Neuronal stem cell (in vitro differentiated cells): ENCODE measurements at regions not wholly inside any gene's neighbourhood (a gene's known extent, or its start where the extent isn't known, plus 50 kb on each side); places are given as distances from the start of the nearest gene placed in this dataset.

Source experiments
- DNase-seq: peaks from one replicate; pipeline ENCODE4 v3.0.0-alpha.2; 2013; ENCODE audit warnings: low spot score
- H2AFZ ChIP-seq: one replicate; pipeline ENCODE4 v1.6.1; 2013; ENCODE audit warnings: mild to moderate bottlenecking, low read length, inconsistent platforms
- H2AK5ac ChIP-seq: 2 replicates; pipeline ENCODE4 v1.6.1; 2013; ENCODE audit warnings: low read depth, mild to moderate bottlenecking, inconsistent platforms, low read length, moderate library complexity, mixed read lengths
- H2BK120ac ChIP-seq: 2 replicates; pipeline ENCODE4 v1.6.1; 2013; ENCODE audit warnings: low read depth, mild to moderate bottlenecking, inconsistent platforms, low read length, moderate library complexity, mixed read lengths
- H2BK12ac ChIP-seq: one replicate; pipeline ENCODE4 v1.6.1; 2013; ENCODE audit warnings: low read length, inconsistent platforms
- H2BK15ac ChIP-seq: 2 replicates; pipeline ENCODE4 v1.6.1; 2013; ENCODE audit warnings: mild to moderate bottlenecking, low read length, inconsistent platforms, mixed read lengths
- H2BK5ac ChIP-seq: one replicate; pipeline ENCODE4 v1.6.1; 2013; ENCODE audit warnings: inconsistent platforms, mild to moderate bottlenecking, low read length, moderate library complexity
- H3K14ac ChIP-seq: one replicate; pipeline ENCODE4 v1.6.1; 2013; ENCODE audit warnings: low read length, inconsistent platforms
- H3K18ac ChIP-seq: 2 replicates; pipeline ENCODE4 v1.6.1; 2013; ENCODE audit warnings: low read length, inconsistent platforms
- H3K23ac ChIP-seq: 2 replicates; pipeline ENCODE4 v1.6.1; 2013; ENCODE audit warnings: low read depth, mild to moderate bottlenecking, mixed read lengths, low read length, inconsistent platforms; ENCODE audit not compliant: poor library complexity
- H3K27ac ChIP-seq: replicated peaks from 3 replicates; pipeline ENCODE4 v1.5.1; 2013; ENCODE audit warnings: low read length, inconsistent platforms
- H3K27me3 ChIP-seq, 3 experiments: 2 replicates each; pipeline ENCODE4 v1.6.1; 2013; ENCODE audit warnings: low read length in 3 of 3, mild to moderate bottlenecking in 2 of 3, inconsistent platforms in 1 of 3, low read depth in 1 of 3, mixed read lengths in 1 of 3, moderate library complexity in 1 of 3; ENCODE audit not compliant: control insufficient read depth in 3 of 3, insufficient read depth in 3 of 3
- H3K36me3 ChIP-seq, 2 donors: replicated peaks in 1 of 2; 2 replicates each; pipeline ENCODE4 v1.6.1; 2013; ENCODE audit warnings: low read length in 2 of 2; ENCODE audit not compliant: control insufficient read depth in 2 of 2, insufficient read depth in 2 of 2
- H3K4ac ChIP-seq: 2 replicates; pipeline ENCODE4 v1.6.1; 2013; ENCODE audit warnings: inconsistent platforms, mild to moderate bottlenecking, low read length, moderate library complexity
- H3K4me1 ChIP-seq, 2 donors: 1 replicate in 1 of 2; 2 replicates in 1 of 2; pipeline ENCODE4 v1.6.1; 2013; ENCODE audit warnings: low read length in 2 of 2, low read depth in 1 of 2; ENCODE audit not compliant: control insufficient read depth in 2 of 2, insufficient read depth in 1 of 2
- H3K4me2 ChIP-seq: one replicate; pipeline ENCODE4 v1.6.1; 2013; ENCODE audit warnings: mild to moderate bottlenecking, low read length, inconsistent platforms; ENCODE audit not compliant: insufficient read depth, poor library complexity, severe bottlenecking
- H3K4me3 ChIP-seq, 2 donors: 2 replicates each; pipeline ENCODE4 v1.5.1; 2013; ENCODE audit warnings: low read length in 2 of 2, mild to moderate bottlenecking in 2 of 2, inconsistent platforms in 1 of 2, moderate library complexity in 1 of 2
- H3K79me1 ChIP-seq: one replicate; pipeline ENCODE4 v1.6.1; 2013; ENCODE audit warnings: low read depth, mild to moderate bottlenecking, inconsistent platforms, low read length, moderate library complexity
- H3K9ac ChIP-seq: one replicate; pipeline ENCODE4 v1.6.1; 2013; ENCODE audit warnings: mild to moderate bottlenecking, low read depth, low read length, inconsistent platforms; ENCODE audit not compliant: poor library complexity
- H3K9me3 ChIP-seq, 2 donors: replicated peaks in 1 of 2; 2 replicates each; pipeline versions ENCODE3 to v1.6.1; 2013; ENCODE audit warnings: low read length in 2 of 2, mild to moderate bottlenecking in 2 of 2, inconsistent platforms in 1 of 2, low read depth in 1 of 2, mixed read lengths in 1 of 2, moderate library complexity in 1 of 2; ENCODE audit not compliant: control insufficient read depth in 2 of 2, insufficient read depth in 1 of 2
- H4K8ac ChIP-seq: one replicate; pipeline ENCODE4 v1.6.1; 2013; ENCODE audit warnings: low read depth, mild to moderate bottlenecking, inconsistent platforms, low read length, moderate library complexity
- H4K91ac ChIP-seq: one replicate; pipeline ENCODE4 v1.6.1; 2013; ENCODE audit warnings: low read length, low read depth, mild to moderate bottlenecking, inconsistent platforms; ENCODE audit not compliant: poor library complexity
- WGBS, 2 donors: extraction: QIAGEN DNeasy Blood & Tissue Kit; methylation state at CpG; one replicate each; pipeline ENCODE4 v1.1.7; 2013; ENCODE audit warnings: missing lambda C conversion rate in 2 of 2, mixed read lengths in 1 of 2; ENCODE audit not compliant: insufficient read length in 2 of 2, insufficient replicate concordance in 1 of 2; ENCODE audit errors: extremely low coverage in 2 of 2; 5-methylcytosine and 5-hydroxymethylcytosine counted together

DNA sequence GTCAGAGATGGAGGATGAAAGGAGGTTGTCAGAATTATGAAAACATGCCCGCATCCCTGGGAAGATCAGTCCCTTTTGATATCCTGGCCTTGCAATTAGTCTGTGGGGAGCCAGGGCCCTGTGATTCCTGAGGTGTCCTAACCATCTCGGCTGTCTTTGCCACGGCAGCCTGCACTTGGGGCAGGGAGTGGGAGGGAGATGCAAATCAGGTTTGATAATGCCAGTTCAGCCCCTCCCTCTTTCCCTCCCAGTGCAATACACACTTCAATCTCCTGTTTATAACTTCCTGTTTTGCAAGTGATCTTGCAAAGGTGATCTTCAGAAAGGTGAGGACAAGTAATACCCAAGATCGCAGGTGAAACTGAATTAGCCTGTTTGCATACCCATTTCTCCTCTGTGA is 114.0 kb upstream of the ALDH1B1 start:
- no peak overlapping the region for H3K4me3 ChIP-seq
- H3K9me3 ChIP-seq, result no peaks in the 10 kb centered on the region
- no peaks in the 10 kb centered on the region for H3K27me3 ChIP-seq
- no peak overlapping the region for H2BK15ac ChIP-seq
- H4K91ac ChIP-seq, result no peak overlapping the region
- no peak overlapping the region for H2BK12ac ChIP-seq
- no peak overlapping the region for H2BK120ac ChIP-seq
- no peak overlapping the region for H3K4me2 ChIP-seq
- no peak overlapping the region for H2AFZ ChIP-seq
- WGBS, 2 donors, result no CpG with 5 or more reads among the region's 4 CpGs
- no peak overlapping the region for H2BK5ac ChIP-seq
- H3K36me3 ChIP-seq, result no peaks in the 10 kb centered on the region
- H3K27ac ChIP-seq, result no peak overlapping the region
- no peak overlapping the region for H3K18ac ChIP-seq
- DNase-seq, result no peak
- H3K4me1 ChIP-seq, result peaks cover 1 to 6% of the 10 kb centered on the region in 2 donors
- no peak overlapping the region for H2AK5ac ChIP-seq
- H3K9ac ChIP-seq, result no peak overlapping the region
- no peak overlapping the region for H3K14ac ChIP-seq
- no peaks in the 10 kb centered on the region for H3K79me1 ChIP-seq
- no peak overlapping the region for H3K4ac ChIP-seq
- H3K23ac ChIP-seq, result no peak overlapping the region
- H4K8ac ChIP-seq, result no peak overlapping the region

DNA sequence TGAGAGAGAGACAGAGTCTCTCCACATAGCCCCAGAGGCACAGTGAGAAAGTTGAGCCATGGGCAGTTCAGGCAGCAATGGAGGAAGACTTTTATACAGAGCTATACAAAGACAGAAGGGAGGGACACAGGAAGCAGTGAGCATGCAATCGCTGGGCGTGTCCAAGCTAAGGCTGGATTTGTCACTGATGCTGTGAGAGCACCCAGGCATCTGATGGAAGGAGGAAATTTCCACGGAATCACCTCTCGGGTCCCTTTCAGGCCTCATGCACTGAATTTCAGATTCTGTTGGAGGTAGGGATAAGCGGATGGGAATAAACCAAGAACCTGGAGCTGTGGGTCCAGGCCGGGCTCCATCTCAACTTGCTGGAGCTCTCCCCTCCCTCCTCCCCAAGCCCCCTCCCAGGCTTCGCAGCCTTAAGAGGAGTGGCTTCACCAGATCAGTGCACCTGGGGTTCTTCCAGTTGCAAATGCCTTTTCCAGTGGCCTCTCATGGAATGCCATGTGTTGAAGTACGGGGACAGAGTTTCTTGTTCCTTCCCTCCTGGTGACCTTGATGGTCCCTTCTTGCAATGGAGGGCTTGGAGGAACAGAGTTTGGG is 114.8 kb upstream of the ALDH1B1 start:
- Histone ChIP-seq H3K18ac (peak overlapping the region; percentile 33), H3K9me3 (no peaks in the 10 kb centered on the region), H3K4me1 (peaks cover 1 to 4% of the 10 kb centered on the region in 2 donors), H2AFZ (no peak overlapping the region), H4K91ac (no peak overlapping the region), H3K79me1 (no peaks in the 10 kb centered on the region), H2BK12ac (no peak overlapping the region), H3K4ac (no peak overlapping the region), H2BK120ac (no peak overlapping the region), H3K4me2 (no peak overlapping the region), H3K23ac (no peak overlapping the region), H4K8ac (no peak overlapping the region), H3K36me3 (no peaks in the 10 kb centered on the region), H3K4me3 (no peak overlapping the region), H3K27me3 (no peaks in the 10 kb centered on the region), H2AK5ac (no peak overlapping the region), H2BK5ac (no peak overlapping the region), H3K27ac (no peak overlapping the region), H2BK15ac (no peak overlapping the region), H3K14ac (no peak overlapping the region), H3K9ac (no peak overlapping the region)
- no CpG with 5 or more reads among the region's 8 CpGs for WGBS, 2 donors
- no peak for DNase-seq

DNA sequence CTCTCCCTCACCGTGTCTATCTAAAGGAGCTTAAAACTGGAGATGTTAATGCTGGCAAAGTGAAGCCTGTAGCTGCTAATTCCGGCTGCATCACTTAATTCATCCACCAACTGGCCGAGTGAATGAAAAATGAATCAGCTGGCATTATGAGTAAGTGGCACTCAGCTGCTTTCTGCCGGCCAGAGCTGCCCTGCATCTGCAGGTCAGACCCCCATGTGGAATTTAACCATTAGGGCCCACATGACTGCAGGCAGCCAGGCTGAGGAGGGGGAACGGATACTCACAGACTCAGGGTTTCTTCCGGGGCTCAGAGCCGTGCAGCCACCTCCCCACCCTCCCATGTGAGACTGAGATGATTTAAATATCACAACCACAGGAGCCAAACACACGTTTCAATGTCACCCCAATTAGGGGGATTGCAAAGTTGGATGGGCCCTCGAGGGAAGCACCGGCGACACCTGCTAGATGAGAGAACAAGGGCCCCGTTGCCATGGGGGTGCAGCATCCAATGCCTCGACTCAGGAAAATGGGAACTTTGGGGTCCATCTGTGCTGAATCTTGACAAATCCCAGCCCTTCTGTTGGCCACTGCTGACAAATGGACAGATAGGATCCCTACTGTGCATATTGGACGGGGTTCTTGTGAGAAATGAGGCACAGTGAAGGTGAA is 115.6 kb upstream of the ALDH1B1 start:
- Histone ChIP-seq H3K27me3 (no peaks in the 10 kb centered on the region), H2BK15ac (no peak overlapping the region), H2BK5ac (no peak overlapping the region), H2AK5ac (no peak overlapping the region), H4K8ac (no peak overlapping the region), H3K9me3 (no peaks in the 10 kb centered on the region), H3K9ac (no peak overlapping the region), H4K91ac (peak overlapping the region; percentile 18), H3K27ac (no peak overlapping the region), H3K79me1 (no peaks in the 10 kb centered on the region), H3K14ac (peak overlapping the region; percentile 9), H3K23ac (no peak overlapping the region), H3K18ac (peak overlapping the region; percentile 46), H2BK12ac (no peak overlapping the region), H3K4me2 (no peak overlapping the region), H3K4me3 (no peak overlapping the region), H3K36me3 (no peaks in the 10 kb centered on the region), H2BK120ac (no peak overlapping the region), H3K4me1 (peaks cover 0 to 1% of the 10 kb centered on the region in 2 donors), H3K4ac (no peak overlapping the region), H2AFZ (no peak overlapping the region)
- no CpG with 5 or more reads among the region's 14 CpGs for WGBS, 2 donors
- no peak for DNase-seq

DNA sequence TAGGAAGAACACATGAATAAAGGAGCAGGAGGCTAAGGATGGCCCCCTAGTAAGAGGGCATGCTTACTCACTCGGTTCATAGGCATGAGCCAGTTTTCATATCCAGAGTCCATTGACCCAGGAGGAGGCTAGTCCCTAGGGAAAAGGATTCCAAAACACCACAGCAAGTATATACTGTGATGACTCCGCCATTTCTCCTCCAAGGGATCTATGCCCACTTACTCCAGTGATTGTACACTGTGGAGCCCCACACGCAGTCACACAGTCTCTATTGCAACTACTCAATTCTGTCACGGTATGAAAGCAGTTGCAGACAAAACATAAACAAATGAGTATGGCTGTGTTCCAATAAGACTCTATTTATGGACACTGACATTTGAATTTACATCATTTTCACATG is 117.7 kb upstream of the ALDH1B1 start:
- Histone ChIP-seq H3K79me1 (no peaks in the 10 kb centered on the region), H3K23ac (no peak overlapping the region), H3K14ac (no peak overlapping the region), H2BK12ac (no peak overlapping the region), H3K9me3 (no peaks in the 10 kb centered on the region), H2AK5ac (no peak overlapping the region), H3K4me3 (no peak overlapping the region), H2BK120ac (no peak overlapping the region), H2AFZ (no peak overlapping the region), H4K8ac (no peak overlapping the region), H3K27me3 (no peaks in the 10 kb centered on the region), H2BK15ac (no peak overlapping the region), H3K18ac (no peak overlapping the region), H3K27ac (no peak overlapping the region), H4K91ac (no peak overlapping the region), H2BK5ac (no peak overlapping the region), H3K4me1 (peaks cover 0 to 1% of the 10 kb centered on the region in 2 donors), H3K4me2 (no peak overlapping the region), H3K9ac (no peak overlapping the region), H3K4ac (no peak overlapping the region), H3K36me3 (no peaks in the 10 kb centered on the region)
- WGBS, 2 donors, result no CpG with 5 or more reads among the region's 4 CpGs
- no peak for DNase-seq
